ENCODE measurements at regions not wholly inside any gene's neighbourhood (a gene's known extent, or its start where the extent isn't known, plus 50 kb on each side); places are given as distances from the start of the nearest gene placed in this dataset.

DNA sequence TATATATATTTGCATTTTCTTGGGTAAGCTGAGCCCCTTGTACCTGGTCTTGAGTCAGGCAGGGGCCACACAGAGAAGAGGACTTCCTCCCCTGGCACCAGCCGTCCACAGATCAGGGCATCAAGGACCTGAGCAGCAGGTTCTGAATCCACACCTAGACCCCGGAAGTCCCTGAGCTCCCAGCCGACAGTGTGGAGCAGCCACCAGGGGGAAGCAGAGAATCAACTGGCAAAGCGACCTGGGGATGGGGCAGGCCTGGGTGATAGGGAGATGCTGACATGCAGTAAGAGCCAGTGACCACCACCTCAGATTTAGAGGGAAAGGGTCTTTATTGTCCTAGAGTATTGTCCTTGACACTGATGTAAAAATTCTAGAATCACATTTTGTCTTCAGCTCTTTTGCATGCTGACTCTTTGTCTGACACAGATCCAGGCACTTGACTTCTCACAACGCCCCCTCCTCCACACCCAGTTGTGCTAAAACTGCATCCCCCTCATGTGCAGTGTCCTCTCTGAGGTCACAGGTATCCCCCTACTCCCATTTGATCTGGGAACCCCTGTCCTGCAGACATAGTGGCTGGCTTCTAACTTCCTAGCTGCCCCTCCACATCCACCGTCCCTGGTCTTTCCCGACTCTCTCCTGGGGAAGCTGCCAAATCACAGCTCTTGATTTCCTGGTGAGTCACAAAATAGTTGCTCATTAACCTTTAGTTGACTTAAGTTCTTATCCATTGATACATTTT lies 109.3 kb downstream of the GGTLC2 start:
- TF ChIP-seq, protein P1, sequence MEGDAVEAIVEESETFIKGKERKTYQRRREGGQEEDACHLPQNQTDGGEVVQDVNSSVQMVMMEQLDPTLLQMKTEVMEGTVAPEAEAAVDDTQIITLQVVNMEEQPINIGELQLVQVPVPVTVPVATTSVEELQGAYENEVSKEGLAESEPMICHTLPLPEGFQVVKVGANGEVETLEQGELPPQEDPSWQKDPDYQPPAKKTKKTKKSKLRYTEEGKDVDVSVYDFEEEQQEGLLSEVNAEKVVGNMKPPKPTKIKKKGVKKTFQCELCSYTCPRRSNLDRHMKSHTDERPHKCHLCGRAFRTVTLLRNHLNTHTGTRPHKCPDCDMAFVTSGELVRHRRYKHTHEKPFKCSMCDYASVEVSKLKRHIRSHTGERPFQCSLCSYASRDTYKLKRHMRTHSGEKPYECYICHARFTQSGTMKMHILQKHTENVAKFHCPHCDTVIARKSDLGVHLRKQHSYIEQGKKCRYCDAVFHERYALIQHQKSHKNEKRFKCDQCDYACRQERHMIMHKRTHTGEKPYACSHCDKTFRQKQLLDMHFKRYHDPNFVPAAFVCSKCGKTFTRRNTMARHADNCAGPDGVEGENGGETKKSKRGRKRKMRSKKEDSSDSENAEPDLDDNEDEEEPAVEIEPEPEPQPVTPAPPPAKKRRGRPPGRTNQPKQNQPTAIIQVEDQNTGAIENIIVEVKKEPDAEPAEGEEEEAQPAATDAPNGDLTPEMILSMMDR (IDR thresholded peaks at IDR 0.05), result peak; percentile 44 to 68 (median 62)
- TF ChIP-seq POLR2A (IDR thresholded peaks at IDR 0.05), result no peak
